GM23338 (cell line): ENCODE measurements at regions not wholly inside any gene's neighbourhood (a gene's known extent, or its start where the extent isn't known, plus 50 kb on each side); places are given as distances from the start of the nearest gene placed in this dataset.

Source experiments
- ATAC-seq: fragments of 200-7000 bp; cut with Tn5 transposase; 3 replicates; pipeline ENCODE4 v1.9.1; 2020
- DNase-seq: peaks from one replicate; pipeline ENCODE4 v3.0.0-alpha.2; 2015; ENCODE audit warnings: low spot score
- H2AFZ ChIP-seq: fragments of 200-600 bp; sonication (generic); 2 replicates; pipeline ENCODE4 v1.8.0; 2016; ENCODE audit warnings: antibody characterized with exemption, mild to moderate bottlenecking, moderate library complexity
- H3F3A ChIP-seq: fragments of 200-600 bp; sonication (generic); replicated peaks from 2 replicates; pipeline ENCODE4 v1.8.0; 2017; ENCODE audit warnings: antibody characterized with exemption, mixed run types, low read depth
- H3K27ac ChIP-seq: fragments of 200-600 bp; sonication (generic); 2 replicates; pipeline ENCODE4 v1.6.1; 2016; ENCODE audit warnings: low read depth
- H3K27me3 ChIP-seq: fragments of 200-600 bp; sonication (generic); 2 replicates; pipeline ENCODE4 v1.8.0; 2016; ENCODE audit warnings: mild to moderate bottlenecking, mixed run types, moderate library complexity; ENCODE audit not compliant: insufficient read depth
- H3K36me3 ChIP-seq: fragments of 200-600 bp; sonication (generic); 2 replicates; pipeline ENCODE4 v1.8.0; 2016; ENCODE audit warnings: mild to moderate bottlenecking; ENCODE audit not compliant: insufficient read depth
- H3K4me1 ChIP-seq: fragments of 200-600 bp; sonication (generic); 2 replicates; pipeline ENCODE4 v1.8.0; 2016; ENCODE audit warnings: mild to moderate bottlenecking, moderate library complexity; ENCODE audit not compliant: insufficient read depth
- H3K4me2 ChIP-seq: fragments of 200-600 bp; sonication (generic); 2 replicates; pipeline ENCODE4 v1.7.1; 2017; ENCODE audit warnings: mixed run types
- H3K4me3 ChIP-seq: fragments of 200-600 bp; sonication (generic); 2 replicates; pipeline ENCODE4 v1.6.1; 2016; ENCODE audit warnings: mixed run types
- H3K79me2 ChIP-seq: fragments of 200-600 bp; sonication (generic); replicated peaks from 2 replicates; pipeline ENCODE4 v1.8.0; 2017; ENCODE audit warnings: mild to moderate bottlenecking; ENCODE audit not compliant: insufficient read depth
- H3K9me2 ChIP-seq: fragments of 200-600 bp; sonication (generic); 2 replicates; pipeline ENCODE4 v1.8.0; 2017; ENCODE audit not compliant: insufficient read depth
- H4K20me1 ChIP-seq: fragments of 200-600 bp; sonication (generic); replicated peaks from 2 replicates; pipeline ENCODE4 v1.8.0; 2017; ENCODE audit warnings: mild to moderate bottlenecking; ENCODE audit not compliant: insufficient read depth
- H3K27ac Mint-ChIP-seq: 2 replicates; pipeline ENCODE4 v1.8.0; 2020; ENCODE audit warnings: inconsistent platforms, mild to moderate bottlenecking, moderate library complexity, mixed read lengths
- H3K27me3 Mint-ChIP-seq: 3 replicates; pipeline ENCODE4 v1.8.0; 2022; ENCODE audit warnings: low read depth, mild to moderate bottlenecking, moderate library complexity, mixed read lengths, inconsistent platforms; ENCODE audit not compliant: insufficient read depth, poor library complexity
- H3K36me3 Mint-ChIP-seq: 3 replicates; pipeline ENCODE4 v1.8.0; 2021; ENCODE audit warnings: low read depth, mild to moderate bottlenecking, inconsistent platforms, moderate library complexity, mixed read lengths
- H3K4me1 Mint-ChIP-seq: 3 replicates; pipeline ENCODE4 v1.8.0; 2020; ENCODE audit warnings: mild to moderate bottlenecking, inconsistent platforms, mixed read lengths
- H3K4me3 Mint-ChIP-seq: 3 replicates; pipeline ENCODE4 v1.8.0; 2021; ENCODE audit warnings: moderate library complexity, mild to moderate bottlenecking, inconsistent platforms, mixed read lengths
- H3K9me3 Mint-ChIP-seq: 3 replicates; pipeline ENCODE4 v1.8.0; 2020; ENCODE audit warnings: moderate library complexity, mild to moderate bottlenecking, inconsistent platforms, mixed read lengths
- CREB1 ChIP-seq: fragments of 250-450 bp; sonication (Bioruptor Pico); IDR thresholded peaks from 2 replicates; pipeline ENCODE4 v1.5.0; 2020; ENCODE audit warnings: low read depth, mild to moderate bottlenecking, moderate library complexity
- EZH2 ChIP-seq: fragments of 200-600 bp; sonication (generic); IDR thresholded peaks from one replicate; pipeline ENCODE4 v1.8.0; 2017; ENCODE audit warnings: antibody characterized with exemption, mild to moderate bottlenecking, low read depth; ENCODE audit not compliant: unreplicated experiment
- EZH2phosphoT487 ChIP-seq: fragments of 200-600 bp; sonication (generic); IDR thresholded peaks from one replicate; pipeline ENCODE4 v1.8.1; 2018; ENCODE audit warnings: antibody characterized with exemption; ENCODE audit not compliant: unreplicated experiment
- JUNB ChIP-seq: IDR thresholded peaks from one replicate; pipeline ENCODE4 v1.6.1; 2016; ENCODE audit warnings: antibody characterized with exemption; ENCODE audit not compliant: unreplicated experiment
- NANOG ChIP-seq: IDR thresholded peaks from 2 replicates; pipeline ENCODE4 v1.6.1; 2016; ENCODE audit warnings: antibody characterized with exemption, borderline replicate concordance
- POLR2AphosphoS5 ChIP-seq: IDR thresholded peaks from 2 replicates; pipeline ENCODE4 v1.6.1; 2016; ENCODE audit warnings: antibody characterized with exemption, low read depth
- REST ChIP-seq: IDR thresholded peaks from one replicate; pipeline ENCODE4 v1.6.1; 2018; ENCODE audit warnings: antibody characterized with exemption; ENCODE audit not compliant: unreplicated experiment
- STAT1 ChIP-seq: IDR thresholded peaks from one replicate; pipeline ENCODE4 v1.6.1; 2016; ENCODE audit warnings: antibody characterized with exemption; ENCODE audit not compliant: unreplicated experiment
- ZNF114 ChIP-seq: fragments of 250-450 bp; sonication (Bioruptor Pico); IDR thresholded peaks from 2 replicates; pipeline ENCODE4 v1.5.0; 2020; ENCODE audit warnings: mild to moderate bottlenecking, moderate library complexity
- ZNF331 ChIP-seq: fragments of 250-450 bp; sonication (Bioruptor Pico); IDR thresholded peaks from 2 replicates; pipeline ENCODE4 v1.5.0; 2020; ENCODE audit warnings: low read depth, mild to moderate bottlenecking, moderate library complexity
- TF ChIP-seq, protein P1 (sequence below), 2 experiments: fragments of 200-600 bp in 1 of 2; sonication (generic) in 1 of 2; conservative IDR thresholded peaks; 2 replicates each; pipeline versions ENCODE4 v1.5.1 to v1.6.1; 2016 to 2017; ENCODE audit warnings: antibody characterized with exemption in 2 of 2, low read depth in 2 of 2, mild to moderate bottlenecking in 2 of 2, moderate library complexity in 1 of 2
- TF ChIP-seq, protein P2 (sequence below): fragments of 250-450 bp; sonication (Bioruptor Pico); IDR thresholded peaks from 2 replicates; pipeline ENCODE4 v1.5.0; 2020; ENCODE audit warnings: mild to moderate bottlenecking, moderate library complexity
- TF ChIP-seq, protein P3 (sequence below): IDR thresholded peaks from 2 replicates; pipeline ENCODE4 v1.6.1; 2016; ENCODE audit warnings: antibody characterized with exemption

DNA sequence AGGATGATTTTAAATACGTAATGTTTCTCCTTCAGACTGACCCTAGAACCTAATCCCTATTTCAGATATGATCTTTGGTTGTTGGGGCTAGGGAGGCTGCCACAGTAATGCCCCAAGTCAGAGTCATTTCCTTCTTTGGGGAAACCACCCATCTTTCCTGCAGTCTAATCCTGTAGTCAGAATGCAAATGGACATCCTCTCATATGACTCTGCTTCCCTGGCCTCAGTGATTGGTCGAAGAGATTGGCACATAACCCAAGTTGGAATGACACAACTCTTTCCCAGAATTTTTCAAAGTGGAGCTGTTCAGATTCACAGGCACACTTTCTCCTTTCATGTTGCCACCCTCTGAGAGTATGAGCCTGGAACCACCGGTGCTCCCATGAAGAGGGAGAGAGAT is 58.8 kb upstream of the ZNF644 start:
- Histone ChIP-seq H3K27me3 (no peaks in the 10 kb centered on the region), H3K27ac (no peak overlapping the region), H3K36me3 (no peaks in the 10 kb centered on the region), H3K9me2 (0 out of 2 replicates have a peak, but pooled peaks cover 3% of the 10 kb centered on the region), H3K4me1 (no peaks in the 10 kb centered on the region), H3K4me3 (no peak overlapping the region), H3K79me2 (no peaks in the 10 kb centered on the region), H3F3A (0 out of 2 replicates have a peak, but pooled peaks cover 4% of the 10 kb centered on the region), H3K4me2 (no peak overlapping the region), H2AFZ (no peak overlapping the region), H4K20me1 (no peaks in the 10 kb centered on the region)
- peaks cover 5% of the 10 kb centered on the region; the same call in 2 of the 3 replicates for H3K9me3 Mint-ChIP-seq
- no peak overlapping the region for H3K4me3 Mint-ChIP-seq
- TF ChIP-seq, protein P1, sequence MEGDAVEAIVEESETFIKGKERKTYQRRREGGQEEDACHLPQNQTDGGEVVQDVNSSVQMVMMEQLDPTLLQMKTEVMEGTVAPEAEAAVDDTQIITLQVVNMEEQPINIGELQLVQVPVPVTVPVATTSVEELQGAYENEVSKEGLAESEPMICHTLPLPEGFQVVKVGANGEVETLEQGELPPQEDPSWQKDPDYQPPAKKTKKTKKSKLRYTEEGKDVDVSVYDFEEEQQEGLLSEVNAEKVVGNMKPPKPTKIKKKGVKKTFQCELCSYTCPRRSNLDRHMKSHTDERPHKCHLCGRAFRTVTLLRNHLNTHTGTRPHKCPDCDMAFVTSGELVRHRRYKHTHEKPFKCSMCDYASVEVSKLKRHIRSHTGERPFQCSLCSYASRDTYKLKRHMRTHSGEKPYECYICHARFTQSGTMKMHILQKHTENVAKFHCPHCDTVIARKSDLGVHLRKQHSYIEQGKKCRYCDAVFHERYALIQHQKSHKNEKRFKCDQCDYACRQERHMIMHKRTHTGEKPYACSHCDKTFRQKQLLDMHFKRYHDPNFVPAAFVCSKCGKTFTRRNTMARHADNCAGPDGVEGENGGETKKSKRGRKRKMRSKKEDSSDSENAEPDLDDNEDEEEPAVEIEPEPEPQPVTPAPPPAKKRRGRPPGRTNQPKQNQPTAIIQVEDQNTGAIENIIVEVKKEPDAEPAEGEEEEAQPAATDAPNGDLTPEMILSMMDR (conservative IDR thresholded peaks at IDR 0.05; ENCODE audit: low read depth in 2 of 2), result no peak
- TF ChIP-seq STAT1 (no peak), NANOG (no peak), POLR2AphosphoS5 (no peak), JUNB (no peak), EZH2phosphoT487 (no peak), CREB1 (CRISPR knock-in tag) (no peak), EZH2 (no peak), ZNF331 (CRISPR knock-in tag) (no peak), REST (no peak), ZNF114 (CRISPR knock-in tag) (no peak)
- TF ChIP-seq, protein P2, sequence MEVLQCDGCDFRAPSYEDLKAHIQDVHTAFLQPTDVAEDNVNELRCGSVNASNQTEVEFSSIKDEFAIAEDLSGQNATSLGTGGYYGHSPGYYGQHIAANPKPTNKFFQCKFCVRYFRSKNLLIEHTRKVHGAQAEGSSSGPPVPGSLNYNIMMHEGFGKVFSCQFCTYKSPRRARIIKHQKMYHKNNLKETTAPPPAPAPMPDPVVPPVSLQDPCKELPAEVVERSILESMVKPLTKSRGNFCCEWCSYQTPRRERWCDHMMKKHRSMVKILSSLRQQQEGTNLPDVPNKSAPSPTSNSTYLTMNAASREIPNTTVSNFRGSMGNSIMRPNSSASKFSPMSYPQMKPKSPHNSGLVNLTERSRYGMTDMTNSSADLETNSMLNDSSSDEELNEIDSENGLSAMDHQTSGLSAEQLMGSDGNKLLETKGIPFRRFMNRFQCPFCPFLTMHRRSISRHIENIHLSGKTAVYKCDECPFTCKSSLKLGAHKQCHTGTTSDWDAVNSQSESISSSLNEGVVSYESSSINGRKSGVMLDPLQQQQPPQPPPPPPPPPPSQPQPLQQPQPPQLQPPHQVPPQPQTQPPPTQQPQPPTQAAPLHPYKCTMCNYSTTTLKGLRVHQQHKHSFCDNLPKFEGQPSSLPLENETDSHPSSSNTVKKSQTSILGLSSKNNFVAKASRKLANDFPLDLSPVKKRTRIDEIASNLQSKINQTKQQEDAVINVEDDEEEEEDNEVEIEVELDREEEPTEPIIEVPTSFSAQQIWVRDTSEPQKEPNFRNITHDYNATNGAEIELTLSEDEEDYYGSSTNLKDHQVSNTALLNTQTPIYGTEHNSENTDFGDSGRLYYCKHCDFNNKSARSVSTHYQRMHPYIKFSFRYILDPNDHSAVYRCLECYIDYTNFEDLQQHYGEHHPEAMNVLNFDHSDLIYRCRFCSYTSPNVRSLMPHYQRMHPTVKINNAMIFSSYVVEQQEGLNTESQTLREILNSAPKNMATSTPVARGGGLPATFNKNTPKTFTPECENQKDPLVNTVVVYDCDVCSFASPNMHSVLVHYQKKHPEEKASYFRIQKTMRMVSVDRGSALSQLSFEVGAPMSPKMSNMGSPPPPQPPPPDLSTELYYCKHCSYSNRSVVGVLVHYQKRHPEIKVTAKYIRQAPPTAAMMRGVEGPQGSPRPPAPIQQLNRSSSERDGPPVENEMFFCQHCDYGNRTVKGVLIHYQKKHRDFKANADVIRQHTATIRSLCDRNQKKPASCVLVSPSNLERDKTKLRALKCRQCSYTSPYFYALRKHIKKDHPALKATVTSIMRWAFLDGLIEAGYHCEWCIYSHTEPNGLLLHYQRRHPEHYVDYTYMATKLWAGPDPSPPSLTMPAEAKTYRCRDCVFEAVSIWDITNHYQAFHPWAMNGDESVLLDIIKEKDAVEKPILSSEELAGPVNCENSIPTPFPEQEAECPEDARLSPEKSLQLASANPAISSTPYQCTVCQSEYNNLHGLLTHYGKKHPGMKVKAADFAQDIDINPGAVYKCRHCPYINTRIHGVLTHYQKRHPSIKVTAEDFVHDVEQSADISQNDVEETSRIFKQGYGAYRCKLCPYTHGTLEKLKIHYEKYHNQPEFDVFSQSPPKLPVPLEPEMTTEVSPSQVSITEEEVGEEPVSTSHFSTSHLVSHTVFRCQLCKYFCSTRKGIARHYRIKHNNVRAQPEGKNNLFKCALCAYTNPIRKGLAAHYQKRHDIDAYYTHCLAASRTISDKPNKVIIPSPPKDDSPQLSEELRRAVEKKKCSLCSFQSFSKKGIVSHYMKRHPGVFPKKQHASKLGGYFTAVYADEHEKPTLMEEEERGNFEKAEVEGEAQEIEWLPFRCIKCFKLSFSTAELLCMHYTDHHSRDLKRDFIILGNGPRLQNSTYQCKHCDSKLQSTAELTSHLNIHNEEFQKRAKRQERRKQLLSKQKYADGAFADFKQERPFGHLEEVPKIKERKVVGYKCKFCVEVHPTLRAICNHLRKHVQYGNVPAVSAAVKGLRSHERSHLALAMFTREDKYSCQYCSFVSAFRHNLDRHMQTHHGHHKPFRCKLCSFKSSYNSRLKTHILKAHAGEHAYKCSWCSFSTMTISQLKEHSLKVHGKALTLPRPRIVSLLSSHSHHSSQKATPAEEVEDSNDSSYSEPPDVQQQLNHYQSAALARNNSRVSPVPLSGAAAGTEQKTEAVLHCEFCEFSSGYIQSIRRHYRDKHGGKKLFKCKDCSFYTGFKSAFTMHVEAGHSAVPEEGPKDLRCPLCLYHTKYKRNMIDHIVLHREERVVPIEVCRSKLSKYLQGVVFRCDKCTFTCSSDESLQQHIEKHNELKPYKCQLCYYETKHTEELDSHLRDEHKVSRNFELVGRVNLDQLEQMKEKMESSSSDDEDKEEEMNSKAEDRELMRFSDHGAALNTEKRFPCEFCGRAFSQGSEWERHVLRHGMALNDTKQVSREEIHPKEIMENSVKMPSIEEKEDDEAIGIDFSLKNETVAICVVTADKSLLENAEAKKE (CRISPR knock-in tag), result no peak
- TF ChIP-seq, protein P3, sequence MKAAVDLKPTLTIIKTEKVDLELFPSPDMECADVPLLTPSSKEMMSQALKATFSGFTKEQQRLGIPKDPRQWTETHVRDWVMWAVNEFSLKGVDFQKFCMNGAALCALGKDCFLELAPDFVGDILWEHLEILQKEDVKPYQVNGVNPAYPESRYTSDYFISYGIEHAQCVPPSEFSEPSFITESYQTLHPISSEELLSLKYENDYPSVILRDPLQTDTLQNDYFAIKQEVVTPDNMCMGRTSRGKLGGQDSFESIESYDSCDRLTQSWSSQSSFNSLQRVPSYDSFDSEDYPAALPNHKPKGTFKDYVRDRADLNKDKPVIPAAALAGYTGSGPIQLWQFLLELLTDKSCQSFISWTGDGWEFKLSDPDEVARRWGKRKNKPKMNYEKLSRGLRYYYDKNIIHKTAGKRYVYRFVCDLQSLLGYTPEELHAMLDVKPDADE, result no peak
- no peaks in the 10 kb centered on the region for H3K27me3 Mint-ChIP-seq
- peaks cover 8% of the 10 kb centered on the region for H3K4me1 Mint-ChIP-seq
- no peak for DNase-seq
- no peaks in the 10 kb centered on the region; the same call in 2 of the 3 replicates for H3K36me3 Mint-ChIP-seq
- H3K27ac Mint-ChIP-seq, result no peak overlapping the region
- ATAC-seq, result no peak
